K562 (cell line): ENCODE measurements at regions not wholly inside any gene's neighbourhood (a gene's known extent, or its start where the extent isn't known, plus 50 kb on each side); places are given as distances from the start of the nearest gene placed in this dataset.
A peak's percentile ranks its signal among the peaks of the same experiment; 100 is the strongest.

Experiments used
- ADNP ChIP-seq: fragments of 200-800 bp; sonication (Bioruptor generic); IDR thresholded peaks from 2 replicates; pipeline ENCODE4 v1.6.1; 2016; ENCODE audit warnings: missing genetic modification characterization, missing compliant biosample characterization
- DACH1 ChIP-seq: fragments of 450-650 bp; IDR thresholded peaks from 2 replicates; pipeline ENCODE4 v1.6.1; 2018; ENCODE audit not compliant: partially characterized antibody
- HINFP ChIP-seq: fragments of 450-650 bp; conservative IDR thresholded peaks from 2 replicates; pipeline ENCODE4 v1.6.1; 2016; ENCODE audit warnings: missing genetic modification characterization, low read depth, mild to moderate bottlenecking, control low read depth, missing compliant biosample characterization
- LEF1 ChIP-seq: fragments of 450-650 bp; IDR thresholded peaks from 2 replicates; pipeline ENCODE4 v1.6.1; 2016; ENCODE audit warnings: mild to moderate bottlenecking
- MAFG ChIP-seq: fragments of 450-650 bp; conservative IDR thresholded peaks from 2 replicates; pipeline ENCODE4 v1.6.1; 2016; ENCODE audit warnings: missing genetic modification characterization, missing compliant biosample characterization
- MEF2D ChIP-seq: conservative IDR thresholded peaks from 2 replicates; pipeline ENCODE4 v1.6.1; 2016; ENCODE audit warnings: low read depth, missing genetic modification characterization, missing compliant biosample characterization
- NBN ChIP-seq: fragments of 450-650 bp; IDR thresholded peaks from 2 replicates; pipeline ENCODE4 v1.6.1; 2016; ENCODE audit warnings: low read depth, mild to moderate bottlenecking
- NR2C1 ChIP-seq, 2 experiments: fragments of 450-650 bp; IDR thresholded peaks; 2 replicates each; pipeline ENCODE4 v1.6.1; 2017; ENCODE audit warnings: mild to moderate bottlenecking in 2 of 2, antibody characterized with exemption in 1 of 2, inconsistent platforms in 1 of 2, missing compliant biosample characterization in 1 of 2, missing genetic modification characterization in 1 of 2
- SIRT6 ChIP-seq: IDR thresholded peaks from one replicate; pipeline ENCODE4 v1.6.1; 2012; ENCODE audit warnings: low read depth, mild to moderate bottlenecking, control low read depth, inconsistent platforms, low read length, moderate library complexity
- TCF3 ChIP-seq: sonication (generic); formaldehyde crosslinking; IDR thresholded peaks from 2 replicates; pipeline ENCODE4 v1.4.0; 2020; ENCODE audit warnings: mild to moderate bottlenecking, missing genetic modification reagents
- TEAD4 ChIP-seq, 2 experiments: sonication (generic) in 1 of 2; formaldehyde crosslinking in 1 of 2; IDR thresholded peaks; 2 replicates each; pipeline versions ENCODE4 v1.6.1 to v1.8.0; 2012 to 2022; ENCODE audit warnings: borderline replicate concordance in 1 of 2, inconsistent platforms in 1 of 2, low read length in 1 of 2, mild to moderate bottlenecking in 1 of 2, missing genetic modification reagents in 1 of 2
- TF ChIP-seq, protein P1 (sequence below): fragments of 250-450 bp; sonication (Bioruptor Pico); IDR thresholded peaks from 2 replicates; pipeline ENCODE4 v1.4.0; 2020; ENCODE audit warnings: mild to moderate bottlenecking

GRCh38 chr1:181151378-181152326, 63.2 kb downstream of the IER5 start (continued):
- TF ChIP-seq, protein P1, sequence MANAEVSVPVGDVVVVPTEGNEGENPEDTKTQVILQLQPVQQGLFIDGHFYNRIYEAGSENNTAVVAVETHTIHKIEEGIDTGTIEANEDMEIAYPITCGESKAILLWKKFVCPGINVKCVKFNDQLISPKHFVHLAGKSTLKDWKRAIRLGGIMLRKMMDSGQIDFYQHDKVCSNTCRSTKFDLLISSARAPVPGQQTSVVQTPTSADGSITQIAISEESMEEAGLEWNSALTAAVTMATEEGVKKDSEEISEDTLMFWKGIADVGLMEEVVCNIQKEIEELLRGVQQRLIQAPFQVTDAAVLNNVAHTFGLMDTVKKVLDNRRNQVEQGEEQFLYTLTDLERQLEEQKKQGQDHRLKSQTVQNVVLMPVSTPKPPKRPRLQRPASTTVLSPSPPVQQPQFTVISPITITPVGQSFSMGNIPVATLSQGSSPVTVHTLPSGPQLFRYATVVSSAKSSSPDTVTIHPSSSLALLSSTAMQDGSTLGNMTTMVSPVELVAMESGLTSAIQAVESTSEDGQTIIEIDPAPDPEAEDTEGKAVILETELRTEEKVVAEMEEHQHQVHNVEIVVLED (CRISPR knock-in tag): no peak
- TF ChIP-seq NR2C1 (IDR thresholded peaks at IDR 0.05) (peak; percentile 56), NR2C1 (tag; IDR thresholded peaks at IDR 0.05) (peak; percentile 56), DACH1 (peak; percentile 44), TCF3 (peak; percentile 37; the same call in 1 of the 2 replicates), TEAD4 (IDR thresholded peaks at IDR 0.05; ENCODE audit: low read length) (peak; percentile 87), TEAD4 (CRISPR knock-in tag; IDR thresholded peaks at IDR 0.05; ENCODE audit: borderline replicate concordance) (no peak), SIRT6 (no peak), HINFP (no peak), ADNP (peak; percentile 89), NBN (peak; percentile 32; the same call in 1 of the 2 replicates), MAFG (tag) (peak; percentile 69), MEF2D (tag) (peak; percentile 86), LEF1 (peak; percentile 77)
